K562 (cell line): ENCODE measurements at regions not wholly inside any gene's neighbourhood (a gene's known extent, or its start where the extent isn't known, plus 50 kb on each side); places are given as distances from the start of the nearest gene placed in this dataset.

Experiments
- ARID4B ChIP-seq: sonication (generic); formaldehyde crosslinking; IDR thresholded peaks from 2 replicates; pipeline ENCODE4 v1.8.0; 2022; ENCODE audit warnings: mild to moderate bottlenecking, missing genetic modification reagents
- ATF2 ChIP-seq: sonication (generic); formaldehyde crosslinking; IDR thresholded peaks from 2 replicates; pipeline ENCODE4 v1.8.1; 2022; ENCODE audit warnings: missing genetic modification reagents
- DMBX1 ChIP-seq: fragments of 250-450 bp; sonication (Bioruptor Pico); IDR thresholded peaks from 2 replicates; pipeline ENCODE4 v1.8.0; 2022; ENCODE audit warnings: inconsistent platforms, mild to moderate bottlenecking, moderate library complexity, borderline replicate concordance
- DPF2 ChIP-seq: fragments of 450-650 bp; IDR thresholded peaks from 2 replicates; pipeline ENCODE4 v1.6.1; 2016
- GABPA ChIP-seq: fragments of 200-800 bp; sonication (Bioruptor generic); conservative IDR thresholded peaks from 2 replicates; pipeline ENCODE4 v1.6.1; 2016; ENCODE audit warnings: low read depth, missing genetic modification characterization, missing compliant biosample characterization
- HIVEP1 ChIP-seq: fragments of 250-450 bp; sonication (Bioruptor Pico); IDR thresholded peaks from 2 replicates; pipeline ENCODE4 v1.4.0; 2020; ENCODE audit warnings: mild to moderate bottlenecking
- HSF4 ChIP-seq: fragments of 250-450 bp; sonication (Bioruptor Pico); IDR thresholded peaks from 2 replicates; pipeline ENCODE4 v2.1.2; 2022; ENCODE audit warnings: mild to moderate bottlenecking, moderate library complexity, borderline replicate concordance
- KLF1 ChIP-seq: fragments of 450-650 bp; IDR thresholded peaks from 2 replicates; pipeline ENCODE4 v1.6.1; 2016; ENCODE audit warnings: missing genetic modification characterization, missing compliant biosample characterization
- MAX ChIP-seq: sonication (generic); formaldehyde crosslinking; IDR thresholded peaks from 2 replicates; pipeline ENCODE4 v1.9.0; 2022; ENCODE audit warnings: mild to moderate bottlenecking, missing genetic modification reagents
- MYBL2 ChIP-seq, 2 experiments: fragments of 450-650 bp in 1 of 2; sonication (generic) in 1 of 2; formaldehyde crosslinking in 1 of 2; IDR thresholded peaks; 2 replicates each; pipeline versions ENCODE4 v1.6.1 to v1.8.1; 2017 to 2022; ENCODE audit warnings: borderline replicate concordance in 1 of 2, inconsistent platforms in 1 of 2, low read depth in 1 of 2, mild to moderate bottlenecking in 1 of 2, missing genetic modification reagents in 1 of 2, moderate library complexity in 1 of 2
- NELFE ChIP-seq: IDR thresholded peaks from 2 replicates; pipeline ENCODE4 v1.6.1; 2011; ENCODE audit warnings: mild to moderate bottlenecking; ENCODE audit not compliant: insufficient read depth, insufficient read length
- NFE2 ChIP-seq: IDR thresholded peaks from 2 replicates; pipeline ENCODE4 v1.6.1; 2014; ENCODE audit warnings: antibody characterized with exemption, low read depth
- NFXL1 ChIP-seq: fragments of 450-650 bp; formaldehyde crosslinking; IDR thresholded peaks from 2 replicates; pipeline ENCODE4 v1.4.0; 2021; ENCODE audit warnings: mild to moderate bottlenecking
- NR1H2 ChIP-seq: sonication (generic); formaldehyde crosslinking; IDR thresholded peaks from 2 replicates; pipeline ENCODE4 v1.4.0; 2020; ENCODE audit warnings: mild to moderate bottlenecking, missing genetic modification reagents
- PHF21A ChIP-seq: fragments of 450-650 bp; IDR thresholded peaks from 2 replicates; pipeline ENCODE4 v1.6.1; 2017; ENCODE audit warnings: low read depth, borderline replicate concordance
- PHF8 ChIP-seq: fragments of 200-600 bp; sonication (generic); IDR thresholded peaks from 2 replicates; pipeline ENCODE4 v1.6.1; 2012; ENCODE audit warnings: mixed run types, mild to moderate bottlenecking, inconsistent platforms, low read length, moderate library complexity, borderline replicate concordance
- RBM15 ChIP-seq: fragments of 200-400 bp; formaldehyde crosslinking; IDR thresholded peaks from 2 replicates; pipeline ENCODE4 v1.6.1; 2018; ENCODE audit warnings: mild to moderate bottlenecking, low read length, moderate library complexity; ENCODE audit not compliant: insufficient read depth
- TAL1 ChIP-seq: fragments of 450-650 bp; IDR thresholded peaks from 2 replicates; pipeline ENCODE4 v1.6.1; 2016; ENCODE audit warnings: mild to moderate bottlenecking
- TGIF2 ChIP-seq: sonication (generic); formaldehyde crosslinking; IDR thresholded peaks from 2 replicates; pipeline ENCODE4 v1.8.1; 2022; ENCODE audit warnings: mild to moderate bottlenecking, missing genetic modification reagents, moderate library complexity
- ZNF12 ChIP-seq: sonication (generic); formaldehyde crosslinking; IDR thresholded peaks from 2 replicates; pipeline ENCODE4 v1.4.0; 2020; ENCODE audit warnings: mild to moderate bottlenecking, missing genetic modification reagents
- ZNF354B ChIP-seq: fragments of 250-450 bp; sonication (Bioruptor Pico); IDR thresholded peaks from 2 replicates; pipeline ENCODE4 v1.4.0; 2020
- ZNF436 ChIP-seq: fragments of 250-450, 450-650 bp; sonication (Bioruptor Pico); formaldehyde crosslinking; IDR thresholded peaks from 2 replicates; pipeline ENCODE4 v1.7.0; 2020; ENCODE audit warnings: mild to moderate bottlenecking
- ZNF445 ChIP-seq: fragments of 250-450 bp; sonication (Bioruptor Pico); IDR thresholded peaks from 2 replicates; pipeline ENCODE4 v1.4.0; 2020; ENCODE audit warnings: low read depth, mild to moderate bottlenecking, moderate library complexity
- ZSCAN29 ChIP-seq: fragments of 450-650 bp; IDR thresholded peaks from 2 replicates; pipeline ENCODE4 v1.6.1; 2017
- TF ChIP-seq, protein P1 (sequence below): fragments of 250-450 bp; sonication (Bioruptor Pico); IDR thresholded peaks from 2 replicates; pipeline ENCODE4 v1.4.0; 2020; ENCODE audit warnings: mild to moderate bottlenecking, moderate library complexity

DNA sequence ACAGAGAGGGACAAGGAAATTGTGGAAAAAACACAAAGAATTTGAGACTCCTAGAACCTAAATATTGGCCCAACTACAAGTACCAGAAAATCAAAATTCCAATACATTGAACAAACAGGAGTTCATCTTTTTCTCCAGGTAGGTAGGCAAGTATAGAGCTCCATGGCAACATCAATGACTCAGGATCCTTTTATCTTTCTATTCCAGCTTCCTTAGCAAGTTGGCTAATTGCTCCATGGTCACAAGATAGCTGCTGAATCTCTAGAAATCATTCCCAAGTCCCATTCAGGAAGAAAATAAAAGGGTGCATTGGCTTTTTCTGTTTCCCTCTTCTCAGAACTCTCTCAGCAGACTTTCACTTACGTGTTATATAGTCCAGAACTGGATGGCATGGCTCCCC is 117.9 kb upstream of the MAN2A1 start (continued):
- peak; percentile 81 for TF ChIP-seq NFE2
- no peak for TF ChIP-seq ARID4B (CRISPR knock-in tag)
- TF ChIP-seq ZNF445, result no peak
- no peak for TF ChIP-seq ZSCAN29
- TF ChIP-seq RBM15, result no peak
- no peak for TF ChIP-seq PHF8
- no peak for TF ChIP-seq TGIF2
- TF ChIP-seq ZNF354B (CRISPR knock-in tag), result no peak
- TF ChIP-seq ZNF12 (CRISPR knock-in tag), result no peak
- TF ChIP-seq NFXL1 (CRISPR knock-in tag), result no peak
- TF ChIP-seq DPF2, result peak; percentile 65
- TF ChIP-seq KLF1, result no peak
- peak; percentile 73 for TF ChIP-seq TAL1
- TF ChIP-seq GABPA (tag), result no peak
- no peak for TF ChIP-seq MAX (CRISPR knock-in tag)
- no peak for TF ChIP-seq PHF21A
- TF ChIP-seq ZNF436 (CRISPR knock-in tag), result no peak
- no peak for TF ChIP-seq NELFE
- TF ChIP-seq ATF2 (CRISPR knock-in tag), result no peak
- TF ChIP-seq MYBL2 (IDR thresholded peaks at IDR 0.05; ENCODE audit: low read depth), result no peak
- no peak for TF ChIP-seq MYBL2 (CRISPR knock-in tag; IDR thresholded peaks at IDR 0.05; ENCODE audit: borderline replicate concordance)
- TF ChIP-seq NR1H2 (CRISPR knock-in tag), result no peak
- TF ChIP-seq HSF4 (CRISPR knock-in tag), result no peak
- TF ChIP-seq HIVEP1, result no peak
- TF ChIP-seq, protein P1, sequence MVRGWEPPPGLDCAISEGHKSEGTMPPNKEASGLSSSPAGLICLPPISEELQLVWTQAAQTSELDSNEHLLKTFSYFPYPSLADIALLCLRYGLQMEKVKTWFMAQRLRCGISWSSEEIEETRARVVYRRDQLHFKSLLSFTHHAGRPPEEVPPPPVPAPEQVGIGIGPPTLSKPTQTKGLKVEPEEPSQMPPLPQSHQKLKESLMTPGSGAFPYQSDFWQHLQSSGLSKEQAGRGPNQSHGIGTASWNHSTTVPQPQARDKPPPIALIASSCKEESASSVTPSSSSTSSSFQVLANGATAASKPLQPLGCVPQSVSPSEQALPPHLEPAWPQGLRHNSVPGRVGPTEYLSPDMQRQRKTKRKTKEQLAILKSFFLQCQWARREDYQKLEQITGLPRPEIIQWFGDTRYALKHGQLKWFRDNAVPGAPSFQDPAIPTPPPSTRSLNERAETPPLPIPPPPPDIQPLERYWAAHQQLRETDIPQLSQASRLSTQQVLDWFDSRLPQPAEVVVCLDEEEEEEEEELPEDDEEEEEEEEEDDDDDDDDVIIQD (CRISPR knock-in tag), result no peak
- TF ChIP-seq DMBX1, result no peak
